GM18951 (cell line): ENCODE measurements at regions not wholly inside any gene's neighbourhood (a gene's known extent, or its start where the extent isn't known, plus 50 kb on each side); places are given as distances from the start of the nearest gene placed in this dataset.
"Not testable (repeated sequence)": the region's sequence is repeated elsewhere in the genome, so short reads cannot be mapped to it uniquely, and the experiment has no call there.

Source experiments
- POLR2A ChIP-seq: IDR thresholded peaks from 4 replicates; pipeline ENCODE4 v1.6.1; 2011; ENCODE audit warnings: mild to moderate bottlenecking; ENCODE audit not compliant: insufficient read length, insufficient read depth; ENCODE audit errors: extremely low read depth
- in situ Hi-C: fragments of 300-500 bp; cut with MboI; formaldehyde crosslinking; loops from one replicate; pipeline ENCODE4 v1.12.0; 2022; ENCODE audit warnings: low sequenced_read_pairs, mixed read lengths, inconsistent platforms; ENCODE audit not compliant: unreplicated experiment

DNA sequence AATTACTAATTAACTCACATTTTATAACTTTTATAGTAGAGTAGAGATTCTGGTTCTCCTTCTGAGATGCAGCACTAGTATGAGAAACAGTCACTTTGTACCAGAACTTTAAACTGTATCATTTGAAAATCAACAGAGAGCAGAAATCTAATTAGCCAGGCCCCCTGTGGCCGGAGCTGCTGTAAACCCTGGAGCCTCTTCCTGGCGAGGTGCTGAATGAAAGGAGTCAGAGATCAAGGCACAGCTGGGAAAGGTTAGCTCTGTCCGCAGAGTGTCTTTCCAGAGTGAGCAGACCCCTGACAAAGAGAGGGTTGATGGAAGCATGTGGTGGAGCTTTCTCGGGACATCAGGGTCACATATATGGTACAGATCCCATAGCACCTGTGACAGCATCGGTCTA, 703.8 kb downstream of the RFPL4B start:
- TF ChIP-seq POLR2A, result no peak

DNA sequence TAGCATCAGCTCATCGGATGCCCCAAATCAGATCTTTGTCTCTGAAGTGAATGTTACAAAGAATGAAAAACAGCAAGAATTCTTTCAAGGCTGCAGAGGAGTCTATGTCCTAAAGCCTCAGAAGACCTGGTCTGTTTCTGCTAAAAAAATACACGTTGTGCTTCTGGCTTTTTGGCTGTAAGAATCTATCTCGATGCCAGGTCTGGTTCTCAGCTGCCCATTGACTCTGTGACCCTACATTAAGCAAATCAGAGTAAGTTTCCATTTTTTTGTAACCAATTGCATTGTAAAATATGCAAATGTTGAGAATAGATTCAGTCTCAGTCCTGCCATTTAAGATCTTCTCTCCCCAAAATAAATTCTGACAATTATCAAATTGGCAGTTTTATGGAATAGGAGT, 705.4 kb downstream of the RFPL4B start:
- in situ Hi-C loops, result no loop called here
- TF ChIP-seq POLR2A, result no peak

More for the DNA sequence above, 703.8 kb downstream of the RFPL4B start:
- in situ Hi-C loops, result no loop called here

GRCh38 chr6:113055061-113055460, 707.9 kb downstream of the RFPL4B start:
- no peak for TF ChIP-seq POLR2A
- in situ Hi-C loops, result no loop called here

DNA sequence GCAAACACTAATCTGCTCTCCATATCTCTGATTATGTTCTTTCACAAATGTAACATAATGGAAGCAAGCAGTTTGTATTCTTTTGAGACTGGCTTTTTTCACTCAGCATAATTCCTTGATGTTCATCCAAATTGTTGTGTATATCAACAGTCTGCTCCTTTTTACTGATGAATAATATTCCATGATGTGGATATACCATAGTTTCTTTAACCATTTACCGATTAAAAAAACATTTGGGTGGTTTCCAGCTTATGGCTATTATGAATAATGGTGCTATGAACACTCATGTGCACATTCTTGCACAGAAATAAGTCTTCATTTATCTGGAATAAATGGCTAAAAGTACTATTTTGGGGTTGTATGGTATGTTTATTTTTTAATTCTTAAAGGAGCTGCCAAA, 708.9 kb downstream of the RFPL4B start:
- no peak for TF ChIP-seq POLR2A
- in situ Hi-C loops, result no loop called here

DNA sequence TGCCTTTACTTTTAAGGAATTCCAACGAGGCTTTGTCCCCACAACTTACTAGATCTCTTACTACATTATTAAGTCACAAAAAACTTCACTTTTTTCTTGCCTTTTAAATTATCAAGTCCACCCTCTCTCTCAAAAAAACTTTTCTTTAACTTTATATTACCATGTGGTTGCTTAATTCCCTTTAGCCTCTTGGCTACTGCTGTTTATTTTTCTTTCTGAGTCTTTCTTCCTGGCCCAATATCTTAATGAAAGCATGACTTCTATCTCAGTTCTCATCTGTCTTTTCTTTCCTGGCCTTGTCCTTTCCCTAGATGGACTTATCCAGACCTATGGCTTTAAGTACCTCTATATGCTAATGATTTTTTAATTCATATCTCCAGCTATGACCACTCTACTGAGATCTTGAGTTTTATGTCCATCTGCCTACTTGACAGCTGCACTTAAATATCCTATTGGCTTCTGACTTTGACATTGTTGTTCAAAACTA, 710.5 kb downstream of the RFPL4B start:
- no peak for TF ChIP-seq POLR2A
- in situ Hi-C loops, result no loop called here

GRCh38 chr6:113060664-113061063, 713.5 kb downstream of the RFPL4B start:
- no peak for TF ChIP-seq POLR2A
- in situ Hi-C loops, result no loop called here

DNA sequence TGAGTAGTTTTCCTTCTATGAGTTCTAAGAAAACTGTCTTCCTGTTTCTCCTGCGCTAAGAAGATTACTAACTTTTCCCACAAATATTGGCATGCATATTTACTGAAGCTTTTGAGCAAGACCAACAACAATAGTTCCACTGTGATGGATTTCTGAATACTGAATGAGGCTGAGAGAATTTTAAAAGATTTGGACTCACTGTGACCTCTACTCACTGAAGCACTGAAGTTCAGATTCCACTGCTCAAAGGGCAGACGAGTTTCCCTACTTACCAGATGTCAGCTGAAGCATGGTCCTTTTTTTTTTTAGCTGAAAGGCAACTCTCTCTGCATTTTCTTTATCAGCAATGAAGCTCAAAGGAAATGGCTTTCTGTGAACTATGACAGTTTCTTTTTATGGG, 718.5 kb downstream of the RFPL4B start:
- in situ Hi-C loops, result no loop called here
- TF ChIP-seq POLR2A, result no peak

- in situ Hi-C loops, result no loop called here
- TF ChIP-seq POLR2A, result no peak
Observed at GRCh38 chr6:113067612-113068275, 720.6 kb downstream of the RFPL4B start.

DNA sequence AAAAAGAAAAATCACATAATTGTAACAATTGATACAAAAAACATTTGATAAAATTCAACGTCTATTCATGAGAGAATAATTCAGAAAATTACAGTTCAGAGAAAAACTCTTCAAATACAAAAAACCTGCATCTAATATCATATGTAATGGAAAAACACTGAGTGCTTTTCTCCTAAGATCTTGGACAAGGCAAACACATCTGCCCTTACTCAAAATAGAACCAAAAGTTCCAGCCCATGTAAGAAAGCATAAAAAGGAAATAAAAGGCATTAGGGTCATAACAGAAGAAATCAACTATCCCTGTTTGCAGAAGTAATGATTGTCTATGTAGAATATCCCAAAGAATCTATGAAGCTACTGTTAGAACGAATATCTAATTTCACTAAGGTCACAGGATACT, 721.4 kb downstream of the RFPL4B start:
- in situ Hi-C loops, result no loop called here
- no peak for TF ChIP-seq POLR2A

DNA sequence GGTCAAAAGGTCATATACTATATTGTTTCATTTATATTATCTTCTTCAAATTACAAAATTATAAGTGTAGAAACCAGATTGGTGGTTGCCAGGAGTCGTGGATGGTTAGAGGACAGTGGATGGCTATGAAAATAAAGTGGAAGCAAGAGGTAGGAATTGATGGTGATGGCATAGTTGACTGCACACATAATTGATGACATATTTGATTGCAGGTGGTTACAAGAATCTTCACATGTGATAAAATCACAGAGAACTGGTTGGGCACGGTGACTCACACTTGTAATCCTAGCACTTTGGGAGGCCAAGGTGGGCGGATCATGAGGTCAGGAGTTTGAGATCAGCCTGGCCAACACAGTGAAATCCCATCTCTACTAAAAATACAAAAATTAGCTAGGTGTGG, 723.6 kb downstream of the RFPL4B start:
- in situ Hi-C loops, result not testable (repeated sequence)

DNA sequence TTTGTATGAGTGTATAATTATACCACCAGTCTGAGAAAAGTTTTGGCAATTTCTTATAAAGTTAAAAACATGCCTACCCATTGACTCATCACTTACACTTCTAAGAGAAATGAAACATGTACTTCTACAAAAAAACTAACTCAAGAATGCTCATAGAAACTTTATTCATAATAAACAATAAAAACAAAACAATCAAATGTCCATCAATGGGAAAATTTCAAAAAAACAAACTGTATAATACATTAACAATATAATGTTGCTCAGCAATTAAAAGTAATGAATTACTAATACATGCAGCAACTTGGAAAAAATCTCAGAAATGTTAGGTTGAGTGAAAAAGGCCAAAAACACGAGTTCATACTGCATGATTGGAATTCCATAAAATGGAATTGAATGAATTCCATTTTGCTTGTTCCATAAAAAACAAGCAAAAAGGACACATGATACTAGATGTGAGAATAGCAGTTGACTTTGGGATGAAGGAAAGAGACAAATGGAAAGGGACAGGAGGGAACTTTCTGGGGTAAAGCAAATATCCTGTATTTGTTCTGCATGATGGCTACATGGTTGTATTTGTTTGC, 726.6 kb downstream of the RFPL4B start:
- in situ Hi-C loops, result no loop called here
- no peak for TF ChIP-seq POLR2A

DNA sequence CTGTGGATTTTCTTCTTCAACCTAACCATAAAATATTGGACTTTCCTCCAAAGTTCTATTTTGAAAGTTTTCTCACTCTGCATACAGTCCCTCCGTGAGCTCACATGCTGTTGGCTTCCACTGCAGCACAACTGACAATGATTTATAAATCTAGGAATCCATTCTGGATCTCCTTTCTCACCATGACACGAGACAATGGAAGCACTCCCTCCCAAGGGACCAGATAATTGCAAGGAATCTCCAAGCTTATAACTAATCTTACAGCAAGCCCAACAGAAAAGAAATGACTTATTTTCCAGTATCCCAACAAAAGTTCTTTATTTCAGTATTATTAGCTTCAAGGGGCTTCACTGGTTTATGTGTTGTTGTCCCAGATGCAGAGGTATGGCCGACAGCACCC, 729.0 kb downstream of the RFPL4B start:
- TF ChIP-seq POLR2A, result no peak
- in situ Hi-C loops, result no loop called here

GRCh38 chr6:113076816-113077215, 729.7 kb downstream of the RFPL4B start:
- in situ Hi-C loops, result no loop called here
- TF ChIP-seq POLR2A, result no peak

- in situ Hi-C loops, result no loop called here
- no peak for TF ChIP-seq POLR2A
Observed at GRCh38 chr6:113077794-113078193, 730.7 kb downstream of the RFPL4B start.
